ENCODE measurements at regions not wholly inside any gene's neighbourhood (a gene's known extent, or its start where the extent isn't known, plus 50 kb on each side); places are given as distances from the start of the nearest gene placed in this dataset.

DNA sequence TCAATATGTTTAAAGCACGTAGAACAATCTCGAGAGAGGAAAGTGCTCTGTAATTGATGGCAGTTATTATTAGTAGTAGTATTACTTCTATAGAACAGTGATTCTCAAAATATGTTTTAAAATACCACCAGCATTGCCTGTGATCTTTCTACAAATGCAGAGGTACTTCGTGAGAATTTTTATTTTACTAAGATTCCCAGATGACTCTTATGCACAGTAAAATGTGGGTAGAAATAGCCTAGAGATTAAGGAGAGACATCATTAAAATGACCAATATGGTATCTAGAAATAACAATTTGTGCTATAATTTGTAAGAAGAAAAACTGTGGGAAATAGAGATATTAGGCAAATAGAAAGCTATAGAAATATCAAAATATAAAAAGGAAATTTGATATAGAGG is 157.9 kb downstream of the SUCNR1 start:
- H4K20me1 ChIP-seq (ENCODE audit: insufficient read depth) = no peaks in the 10 kb centered on the region
- 0 out of 4 replicates have a peak, but pooled peaks cover 0 to 3% of the 10 kb centered on the region in 2 experiments for H3K36me3 ChIP-seq (ENCODE audit: control insufficient read depth in 1 of 2, insufficient read depth in 2 of 2, low read length in 2 of 2)
- RAD21 ChIA-PET (ENCODE audit: low non-redundant PET in 1 of 2, low total read pairs in 2 of 2, uncharacterized antibody in 2 of 2, unreplicated experiment in 2 of 2) = no interaction called here
- H3K9ac ChIP-seq (ENCODE audit: low read length) = no peak overlapping the region
- DNase-seq (ENCODE audit: low read depth, low spot score) (no peak), ATAC-seq (no peak)
- H3K27ac ChIP-seq (ENCODE audit: low read depth, low read length) = no peak overlapping the region
- no peaks in the 10 kb centered on the region for H3K9me2 ChIP-seq (ENCODE audit: insufficient read depth)
- H2AFZ ChIP-seq (ENCODE audit: low read depth, low read length, poor library complexity, severe bottlenecking) = peak overlapping the region; percentile 90
- no peaks in the 10 kb centered on the region for H3K79me2 ChIP-seq (ENCODE audit: insufficient read depth, low read length)
- intact Hi-C loops (cut with micrococcal nuclease) = no loop called here
- no peak overlapping the region for H3K4me2 ChIP-seq (ENCODE audit: low read length)
- BruUV-seq (replicated peaks) = no TSS peak
- H3K27me3 ChIP-seq (ENCODE audit: insufficient read depth, low read length) = no peaks in the 10 kb centered on the region
- H3K9me3 ChIP-seq (ENCODE audit: control insufficient read depth in 1 of 2, insufficient read depth in 1 of 2, low read depth in 1 of 2, low read length in 2 of 2) = no peaks in the 10 kb centered on the region
- H3K4me1 ChIP-seq (ENCODE audit: control insufficient read depth in 1 of 2, insufficient read depth in 2 of 2, low read length in 2 of 2) = peaks cover 12 to 13% of the 10 kb centered on the region in 2 experiments
- no peak for TF ChIP-seq CBX3 (IDR thresholded peaks at IDR 0.05; ENCODE audit: low read depth)
- TF ChIP-seq YY1 (IDR thresholded peaks at IDR 0.05; ENCODE audit: extremely low read depth, insufficient replicate concordance, low read depth, low read length) = no peak
- no peak for TF ChIP-seq TCF7L2 (IDR thresholded peaks at IDR 0.05; ENCODE audit: borderline replicate concordance, extremely low read depth, insufficient read depth, insufficient read length)
- TF ChIP-seq, protein P1, sequence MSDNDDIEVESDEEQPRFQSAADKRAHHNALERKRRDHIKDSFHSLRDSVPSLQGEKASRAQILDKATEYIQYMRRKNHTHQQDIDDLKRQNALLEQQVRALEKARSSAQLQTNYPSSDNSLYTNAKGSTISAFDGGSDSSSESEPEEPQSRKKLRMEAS (IDR thresholded peaks at IDR 0.05) = no peak
- TF ChIP-seq, protein P2, sequence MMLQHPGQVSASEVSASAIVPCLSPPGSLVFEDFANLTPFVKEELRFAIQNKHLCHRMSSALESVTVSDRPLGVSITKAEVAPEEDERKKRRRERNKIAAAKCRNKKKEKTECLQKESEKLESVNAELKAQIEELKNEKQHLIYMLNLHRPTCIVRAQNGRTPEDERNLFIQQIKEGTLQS (IDR thresholded peaks at IDR 0.05) = no peak
- no peak for TF ChIP-seq EZH2phosphoT487 (IDR thresholded peaks at IDR 0.05; ENCODE audit: borderline replicate concordance)
- TF ChIP-seq, protein P3, sequence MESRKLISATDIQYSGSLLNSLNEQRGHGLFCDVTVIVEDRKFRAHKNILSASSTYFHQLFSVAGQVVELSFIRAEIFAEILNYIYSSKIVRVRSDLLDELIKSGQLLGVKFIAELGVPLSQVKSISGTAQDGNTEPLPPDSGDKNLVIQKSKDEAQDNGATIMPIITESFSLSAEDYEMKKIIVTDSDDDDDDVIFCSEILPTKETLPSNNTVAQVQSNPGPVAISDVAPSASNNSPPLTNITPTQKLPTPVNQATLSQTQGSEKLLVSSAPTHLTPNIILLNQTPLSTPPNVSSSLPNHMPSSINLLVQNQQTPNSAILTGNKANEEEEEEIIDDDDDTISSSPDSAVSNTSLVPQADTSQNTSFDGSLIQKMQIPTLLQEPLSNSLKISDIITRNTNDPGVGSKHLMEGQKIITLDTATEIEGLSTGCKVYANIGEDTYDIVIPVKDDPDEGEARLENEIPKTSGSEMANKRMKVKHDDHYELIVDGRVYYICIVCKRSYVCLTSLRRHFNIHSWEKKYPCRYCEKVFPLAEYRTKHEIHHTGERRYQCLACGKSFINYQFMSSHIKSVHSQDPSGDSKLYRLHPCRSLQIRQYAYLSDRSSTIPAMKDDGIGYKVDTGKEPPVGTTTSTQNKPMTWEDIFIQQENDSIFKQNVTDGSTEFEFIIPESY (IDR thresholded peaks at IDR 0.05; ENCODE audit: extremely low read depth, insufficient replicate concordance, low read length) = no peak
- TF ChIP-seq ZFX (IDR thresholded peaks at IDR 0.05) = no peak
- TF ChIP-seq JUND (IDR thresholded peaks at IDR 0.05) = no peak
- TF ChIP-seq, protein P4, sequence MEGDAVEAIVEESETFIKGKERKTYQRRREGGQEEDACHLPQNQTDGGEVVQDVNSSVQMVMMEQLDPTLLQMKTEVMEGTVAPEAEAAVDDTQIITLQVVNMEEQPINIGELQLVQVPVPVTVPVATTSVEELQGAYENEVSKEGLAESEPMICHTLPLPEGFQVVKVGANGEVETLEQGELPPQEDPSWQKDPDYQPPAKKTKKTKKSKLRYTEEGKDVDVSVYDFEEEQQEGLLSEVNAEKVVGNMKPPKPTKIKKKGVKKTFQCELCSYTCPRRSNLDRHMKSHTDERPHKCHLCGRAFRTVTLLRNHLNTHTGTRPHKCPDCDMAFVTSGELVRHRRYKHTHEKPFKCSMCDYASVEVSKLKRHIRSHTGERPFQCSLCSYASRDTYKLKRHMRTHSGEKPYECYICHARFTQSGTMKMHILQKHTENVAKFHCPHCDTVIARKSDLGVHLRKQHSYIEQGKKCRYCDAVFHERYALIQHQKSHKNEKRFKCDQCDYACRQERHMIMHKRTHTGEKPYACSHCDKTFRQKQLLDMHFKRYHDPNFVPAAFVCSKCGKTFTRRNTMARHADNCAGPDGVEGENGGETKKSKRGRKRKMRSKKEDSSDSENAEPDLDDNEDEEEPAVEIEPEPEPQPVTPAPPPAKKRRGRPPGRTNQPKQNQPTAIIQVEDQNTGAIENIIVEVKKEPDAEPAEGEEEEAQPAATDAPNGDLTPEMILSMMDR (IDR thresholded peaks at IDR 0.05 in 2 of 3, conservative IDR thresholded peaks at IDR 0.05 in 1 of 3; ENCODE audit: borderline replicate concordance in 1 of 3, insufficient read depth in 1 of 3, low read depth in 2 of 3, low read length in 2 of 3) = no peak
- no peak for TF ChIP-seq POLR2AphosphoS5 (IDR thresholded peaks at IDR 0.05; ENCODE audit: low read depth, low read length)
- TF ChIP-seq EZH2 (IDR thresholded peaks at IDR 0.05) = no peak
- POLR2A ChIA-PET = no interaction called here
- no peak overlapping the region for H3K4me3 ChIP-seq (replicated peaks in 1 of 2; ENCODE audit: low read depth in 1 of 2, low read length in 2 of 2)
- CTCF ChIA-PET = no interaction called here

Measured in HCT116 (cell line).